Lung (tissue), 11 donors: ENCODE measurements at regions not wholly inside any gene's neighbourhood (a gene's known extent, or its start where the extent isn't known, plus 50 kb on each side); places are given as distances from the start of the nearest gene placed in this dataset.

Source experiments
- ATAC-seq: fragments of 200-7000 bp; cut with Tn5 transposase; one replicate; pipeline ENCODE4 v1.9.1; 2020; ENCODE audit warnings: moderate number of reproducible peaks; ENCODE audit not compliant: insufficient read depth, low FRiP score
- DNase-seq, 3 donors: peaks; one replicate each; pipeline ENCODE4 v3.0.0-alpha.2; 2013 to 2017
- H3K27ac ChIP-seq, 2 donors: one replicate each; pipeline ENCODE4 v1.5.1; 2013; ENCODE audit warnings: mild to moderate bottlenecking in 2 of 2, moderate library complexity in 2 of 2, control low read depth in 1 of 2, inconsistent platforms in 1 of 2, low read depth in 1 of 2, low read length in 1 of 2
- H3K27me3 ChIP-seq, 3 donors: one replicate each; pipeline ENCODE4 v1.5.1; 2013; ENCODE audit warnings: low read length in 2 of 3; ENCODE audit not compliant: control insufficient read depth in 3 of 3, insufficient read depth in 3 of 3
- H3K36me3 ChIP-seq, 4 donors: one replicate each; pipeline ENCODE4 v1.5.1; 2013; ENCODE audit warnings: low read length in 4 of 4, mild to moderate bottlenecking in 1 of 4, moderate library complexity in 1 of 4; ENCODE audit not compliant: control insufficient read depth in 4 of 4, insufficient read depth in 4 of 4
- H3K4me1 ChIP-seq, 5 donors: one replicate each; pipeline ENCODE4 v1.5.1; 2013; ENCODE audit warnings: low read length in 5 of 5, mild to moderate bottlenecking in 2 of 5, moderate library complexity in 1 of 5; ENCODE audit not compliant: control insufficient read depth in 5 of 5, insufficient read depth in 5 of 5
- H3K4me3 ChIP-seq: one replicate; pipeline ENCODE4 v1.5.1; 2013; ENCODE audit warnings: mild to moderate bottlenecking, control low read depth, moderate library complexity
- H3K9ac ChIP-seq, 2 donors: one replicate each; pipeline ENCODE4 v1.5.1; 2013; ENCODE audit warnings: low read length in 2 of 2, control low read depth in 1 of 2; ENCODE audit not compliant: insufficient read depth in 1 of 2
- H3K9me3 ChIP-seq, 4 donors: one replicate each; pipeline ENCODE4 v1.5.1; 2013; ENCODE audit warnings: low read length in 3 of 4, mild to moderate bottlenecking in 1 of 4, moderate library complexity in 1 of 4; ENCODE audit not compliant: control insufficient read depth in 4 of 4, insufficient read depth in 3 of 4
- CTCF ChIP-seq: IDR thresholded peaks from 2 replicates; pipeline ENCODE4 v1.5.1; 2012; ENCODE audit warnings: mild to moderate bottlenecking; ENCODE audit errors: control extremely low read depth, extremely low read depth
- WGBS, 2 donors: extraction: QIAGEN DNeasy Blood & Tissue Kit; methylation state at CpG; one replicate each; pipeline ENCODE4 v1.1.7; 2013; 5-methylcytosine and 5-hydroxymethylcytosine counted together
- donor health status: control.
- donor health status: control.
- donor health status: Bipolar disorder and iron deficiency.
- donor health status: healthy.
- donor health status: DM: yes; HTN: yes; CAD: no.

- TF ChIP-seq CTCF = no peak
- Histone ChIP-seq H3K27me3 (peaks cover 0 to 32% (median 5%) of the 10 kb centered on the region in 3 donors), H3K27ac (no peak overlapping the region), H3K36me3 (no peaks in the 10 kb centered on the region), H3K9me3 (peaks cover 0 to 4% (median 0%) of the 10 kb centered on the region in 4 donors), H3K4me1 (peaks cover 0 to 30% (median 6%) of the 10 kb centered on the region in 5 donors), H3K4me3 (no peak overlapping the region), H3K9ac (no peak overlapping the region)
- peak; percentile 89 to 93 (median 90) for DNase-seq
- ATAC-seq = peak; percentile 59
- WGBS, 2 donors = 0 to 3% methylated on average over 17 to 25 of the region's 25 CpGs
Observed at GRCh38 chrX:9342561-9343051, 122.3 kb upstream of the TBL1X start.

- H3K9me3 ChIP-seq = peaks cover 0 to 4% (median 0%) of the 10 kb centered on the region in 4 donors
- H3K9ac ChIP-seq = no peak overlapping the region
- no peaks in the 10 kb centered on the region for H3K36me3 ChIP-seq
- ATAC-seq = no peak
- DNase-seq = no peak
- TF ChIP-seq CTCF = no peak
- no peak overlapping the region for H3K27ac ChIP-seq
- H3K4me3 ChIP-seq = no peak overlapping the region
- H3K27me3 ChIP-seq = peaks cover 0 to 30% (median 2%) of the 10 kb centered on the region in 3 donors
- H3K4me1 ChIP-seq = peaks cover 0 to 30% (median 6%) of the 10 kb centered on the region in 5 donors
- WGBS, 2 donors = 76 to 94% methylated on average over 6 to 7 of the region's 7 CpGs
Observed at GRCh38 chrX:9343971-9344370, 120.9 kb upstream of the TBL1X start.

GRCh38 chrX:9345957-9346356 is 118.9 kb upstream of the TBL1X start:
- TF ChIP-seq CTCF = no peak
- Histone ChIP-seq H3K27ac (no peak overlapping the region), H3K9ac (no peak overlapping the region), H3K36me3 (no peaks in the 10 kb centered on the region), H3K9me3 (peaks cover 0 to 4% (median 0%) of the 10 kb centered on the region in 4 donors), H3K27me3 (peaks cover 0 to 23% (median 4%) of the 10 kb centered on the region in 3 donors), H3K4me1 (peaks cover 0 to 15% (median 4%) of the 10 kb centered on the region in 5 donors), H3K4me3 (no peak overlapping the region)
- DNase-seq = no peak
- 81 to 89% methylated on average over 8 of the region's 8 CpGs for WGBS, 2 donors
- ATAC-seq = no peak
